NCI-H774 (cell line): ENCODE measurements at regions not wholly inside any gene's neighbourhood (a gene's known extent, or its start where the extent isn't known, plus 50 kb on each side); places are given as distances from the start of the nearest gene placed in this dataset.

Experiments
- DNase-seq: peaks from one replicate; lab custom pipeline; 2025; lab: John Stamatoyannopoulos, UW

DNA sequence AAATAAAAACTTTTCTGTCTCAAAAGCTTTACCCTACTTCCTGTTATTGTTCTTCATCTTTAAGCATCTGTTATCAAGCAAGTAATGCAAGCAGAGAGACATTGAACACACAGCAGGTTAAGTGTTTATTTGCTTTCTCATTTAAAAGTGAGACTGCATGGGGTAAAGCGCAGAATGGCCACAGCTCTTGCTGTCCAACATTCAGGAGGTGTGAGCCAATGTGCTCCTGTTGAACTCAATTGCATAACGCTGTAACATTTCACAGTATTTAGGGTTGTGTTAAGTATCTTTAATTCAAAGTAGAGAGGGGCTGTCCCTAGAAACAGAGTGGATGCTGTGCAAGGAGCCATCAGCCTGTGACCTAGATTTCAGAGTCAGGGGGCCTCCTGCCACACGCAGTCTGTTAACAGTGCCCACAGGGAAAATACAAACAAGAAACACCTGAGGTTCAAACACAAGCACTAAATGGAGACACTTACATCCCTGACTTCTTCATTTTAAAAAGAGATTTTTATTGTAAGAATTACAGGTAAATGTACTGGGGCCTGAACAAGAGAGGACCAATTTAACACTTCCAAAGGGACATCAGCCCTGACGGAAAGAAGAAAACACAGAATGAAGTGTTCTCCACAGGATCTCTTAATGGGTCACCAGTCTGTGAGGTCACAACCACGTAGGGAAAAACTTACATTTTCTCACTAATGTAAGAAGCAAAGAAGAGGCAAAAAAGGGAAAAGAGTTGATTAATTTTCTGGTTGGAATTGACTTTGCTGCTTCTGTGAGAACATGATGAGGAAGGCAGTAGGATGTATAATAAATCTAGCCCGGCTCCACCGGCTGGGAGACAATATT is 815.1 kb downstream of the VGLL3 start:
- DNase-seq: no peak

DNA sequence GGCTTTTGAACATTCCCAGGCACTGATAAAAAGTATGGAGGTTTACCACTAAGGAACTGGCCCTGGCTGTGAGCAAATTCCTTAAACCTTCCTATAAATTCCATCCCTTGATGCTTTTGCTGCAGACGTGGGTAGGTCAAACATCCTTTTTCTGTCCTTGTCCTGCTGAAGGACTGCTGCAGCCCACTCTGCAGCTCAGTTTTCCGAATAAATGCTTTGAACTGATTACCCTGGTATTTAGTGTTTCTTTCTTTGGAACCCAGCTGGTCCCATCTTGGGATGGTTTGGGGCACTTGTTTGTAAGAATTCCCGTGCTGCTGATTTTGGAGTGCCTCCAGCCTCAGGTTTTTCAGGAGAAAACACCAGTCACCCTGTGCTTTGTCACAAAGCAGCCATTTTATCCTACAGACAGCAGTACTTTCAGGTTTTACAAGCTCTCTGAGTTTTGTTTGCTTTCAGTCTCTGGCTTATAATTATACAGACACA is 815.9 kb downstream of the VGLL3 start:
- DNase-seq: no peak

DNA sequence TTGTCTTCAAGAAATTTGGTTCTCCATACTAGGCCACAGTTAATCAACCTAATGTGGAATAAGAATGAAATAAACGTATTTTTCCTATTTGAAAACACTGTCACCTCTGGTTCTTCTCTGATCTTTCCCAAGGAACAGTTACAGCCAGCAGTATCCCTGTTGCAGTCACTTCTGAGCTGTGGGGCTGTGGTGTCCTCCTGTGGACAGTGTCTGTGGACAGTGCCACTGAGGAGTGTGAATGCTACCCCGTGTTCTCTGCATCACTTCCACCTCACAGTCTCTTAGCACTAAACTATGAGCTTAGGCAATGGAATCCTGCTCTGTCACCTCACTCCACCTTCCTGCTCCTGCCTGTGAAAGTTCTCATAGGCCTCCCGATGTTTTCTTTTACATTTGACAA is 817.5 kb downstream of the VGLL3 start:
- DNase-seq: no peak

DNA sequence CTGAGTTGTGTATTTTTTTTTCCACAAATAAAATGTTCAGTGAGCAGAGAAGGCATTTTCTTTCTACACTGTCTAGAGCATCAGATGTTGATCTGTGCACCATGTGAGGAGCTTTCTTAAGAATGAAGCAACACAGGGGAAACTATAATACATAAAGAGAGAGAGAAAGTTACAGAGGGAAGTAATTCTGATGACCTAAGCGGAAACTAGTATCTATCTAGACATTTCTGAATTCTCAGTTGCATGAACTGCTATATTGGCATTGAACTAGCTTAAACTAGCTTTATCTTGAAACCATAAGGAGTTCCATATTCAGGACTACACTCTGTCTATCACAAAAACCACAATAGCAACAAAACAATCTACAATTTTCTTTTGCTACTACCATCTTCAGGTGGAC is 822.4 kb downstream of the VGLL3 start:
- no peak for DNase-seq

DNA sequence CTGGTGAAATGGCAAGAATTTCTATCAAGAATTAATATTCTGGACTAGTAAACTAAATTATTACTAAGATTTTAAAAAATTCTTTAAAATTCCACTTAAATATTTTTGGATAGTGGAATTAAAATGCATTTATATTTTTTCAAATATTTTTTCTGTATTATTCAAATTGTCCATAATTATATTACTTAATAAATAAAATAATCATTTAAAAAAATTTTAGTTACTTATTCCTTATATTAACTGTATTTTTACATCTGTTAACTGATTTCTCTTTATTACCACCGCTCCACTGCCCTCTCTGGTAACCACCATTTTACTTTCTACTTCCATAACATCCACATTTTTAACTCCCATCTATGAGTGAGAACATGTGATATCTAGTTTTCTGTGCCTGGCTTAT is 828.4 kb downstream of the VGLL3 start:
- no peak for DNase-seq

DNA sequence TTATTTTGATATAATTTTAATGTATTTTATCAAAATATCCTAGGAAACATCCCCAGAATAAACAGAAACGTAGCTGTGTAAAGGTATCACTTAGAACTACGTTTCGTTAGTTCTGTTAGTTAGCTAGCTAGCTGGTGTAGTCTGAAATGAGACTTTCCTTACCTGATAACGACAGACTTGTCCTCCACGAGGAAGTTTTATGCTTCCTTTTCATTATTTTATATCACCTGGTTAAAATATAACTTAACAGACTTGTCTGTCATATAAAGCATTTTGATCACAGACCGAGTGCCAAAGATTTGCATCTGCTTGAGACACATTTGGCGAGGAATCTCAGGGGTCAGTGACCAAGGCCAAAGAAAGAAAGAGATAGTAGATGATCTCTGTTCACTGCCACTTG is 829.5 kb downstream of the VGLL3 start:
- DNase-seq: no peak

DNA sequence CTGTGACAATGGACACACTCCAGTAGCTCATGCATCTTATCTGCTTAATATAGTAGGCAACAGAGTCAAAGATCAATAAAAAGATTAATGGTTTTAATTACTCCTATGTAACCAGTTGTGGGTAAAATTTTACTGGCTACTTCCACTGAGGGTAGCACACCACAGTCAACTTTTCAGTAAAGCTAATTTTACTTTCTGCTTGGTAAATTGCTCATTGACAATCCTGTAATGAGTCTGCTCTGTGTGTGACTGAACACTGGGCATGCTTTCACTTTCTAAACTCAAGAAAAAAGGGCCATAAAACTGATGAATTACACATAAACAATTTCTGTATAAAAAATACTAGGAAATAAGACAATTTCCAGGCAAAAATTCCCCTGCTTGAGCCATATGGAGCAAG is 838.3 kb downstream of the VGLL3 start:
- no peak for DNase-seq

DNA sequence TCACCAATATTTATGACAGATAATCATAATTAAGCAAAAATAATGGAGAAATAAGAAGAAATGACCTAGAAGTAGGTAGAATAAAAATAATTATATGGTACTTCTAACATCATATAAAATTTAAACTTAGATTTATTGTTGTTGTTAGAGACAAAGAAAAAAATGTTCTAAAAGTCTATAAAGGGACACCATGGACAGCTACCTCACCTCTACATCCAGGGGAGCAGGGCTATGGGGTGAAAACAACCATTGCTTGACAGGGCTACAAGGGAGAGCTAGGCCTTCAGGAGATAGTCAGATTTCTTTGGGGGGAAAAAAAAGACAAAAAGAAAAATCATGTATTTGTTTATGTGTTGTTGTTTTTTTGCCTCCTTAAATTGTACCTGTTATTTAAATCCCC is 841.9 kb downstream of the VGLL3 start:
- no peak for DNase-seq

DNA sequence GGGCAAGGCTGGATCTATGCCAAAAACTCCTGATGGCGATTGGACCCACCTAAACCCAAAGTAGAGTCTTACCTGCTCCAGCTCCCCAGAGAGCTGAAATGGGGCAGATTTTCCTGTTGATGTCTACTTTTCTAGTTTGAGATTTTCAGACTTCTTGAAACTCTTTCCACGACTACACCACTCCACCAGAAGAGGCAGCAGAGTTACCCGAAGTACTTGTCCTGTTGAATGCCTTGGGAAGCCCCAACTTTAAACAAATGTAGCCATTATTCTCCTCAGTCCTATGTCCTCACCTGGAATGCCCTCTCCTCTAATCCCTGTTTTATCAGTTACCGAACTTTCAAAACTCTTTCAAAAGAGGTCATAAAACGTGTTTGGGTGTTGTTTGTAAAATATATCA is 843.8 kb downstream of the VGLL3 start:
- no peak for DNase-seq

DNA sequence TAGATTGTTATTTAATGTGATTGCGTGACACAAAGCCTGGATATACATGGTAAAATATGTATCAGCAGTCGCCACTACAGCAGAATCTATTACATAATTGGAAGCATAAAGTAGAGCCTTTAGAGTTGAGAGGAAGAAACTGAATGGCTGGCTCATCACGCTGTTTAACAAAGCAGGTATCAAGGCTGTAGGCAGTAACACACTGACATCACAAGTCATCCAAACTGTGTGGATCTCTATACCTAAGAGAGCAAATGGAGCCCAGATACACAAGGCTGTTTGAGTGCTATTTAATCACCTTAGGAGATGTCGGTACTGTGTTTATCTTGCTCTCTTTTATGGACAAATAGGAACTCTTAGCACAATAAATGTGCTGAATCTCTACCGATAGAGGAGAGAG is 864.4 kb downstream of the VGLL3 start:
- no peak for DNase-seq
